ENCODE measurements at regions not wholly inside any gene's neighbourhood (a gene's known extent, or its start where the extent isn't known, plus 50 kb on each side); places are given as distances from the start of the nearest gene placed in this dataset.

DNA sequence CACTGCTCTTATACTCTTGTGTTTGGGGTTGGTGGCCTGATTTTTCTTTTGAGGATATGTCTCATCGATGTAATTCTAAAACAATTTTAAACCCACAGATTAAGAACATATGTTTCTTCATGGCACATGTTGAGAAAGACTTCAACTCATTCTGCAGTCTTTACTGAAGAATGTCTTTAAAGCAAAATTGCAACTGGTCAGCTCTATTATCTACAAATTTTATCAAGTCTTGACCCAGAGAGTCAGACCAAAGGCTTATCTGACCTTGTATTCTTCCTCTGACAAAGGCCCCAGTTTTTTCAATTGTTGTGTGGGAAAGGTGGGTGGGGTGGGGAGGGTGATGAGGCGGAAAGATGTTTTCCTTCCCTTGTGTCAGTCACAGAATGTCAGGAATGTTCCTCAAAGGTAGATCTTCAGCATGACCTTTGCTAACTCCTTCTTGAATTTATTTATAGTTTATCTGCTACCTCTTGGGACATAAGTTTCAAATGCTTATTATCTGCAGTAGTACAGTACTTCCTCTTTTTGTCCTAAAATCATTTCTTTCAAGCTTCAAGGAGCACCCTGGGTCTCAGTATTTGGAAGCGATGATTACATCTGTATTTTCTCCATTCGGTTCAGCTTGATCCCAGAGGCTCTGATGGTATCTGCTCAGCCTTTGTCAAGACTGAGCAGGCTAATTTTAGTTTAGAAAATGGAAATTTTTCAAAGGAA is 63.2 kb upstream of the TIAM2 start:
- no peak overlapping the region for H3K27ac Mint-ChIP-seq

DNA sequence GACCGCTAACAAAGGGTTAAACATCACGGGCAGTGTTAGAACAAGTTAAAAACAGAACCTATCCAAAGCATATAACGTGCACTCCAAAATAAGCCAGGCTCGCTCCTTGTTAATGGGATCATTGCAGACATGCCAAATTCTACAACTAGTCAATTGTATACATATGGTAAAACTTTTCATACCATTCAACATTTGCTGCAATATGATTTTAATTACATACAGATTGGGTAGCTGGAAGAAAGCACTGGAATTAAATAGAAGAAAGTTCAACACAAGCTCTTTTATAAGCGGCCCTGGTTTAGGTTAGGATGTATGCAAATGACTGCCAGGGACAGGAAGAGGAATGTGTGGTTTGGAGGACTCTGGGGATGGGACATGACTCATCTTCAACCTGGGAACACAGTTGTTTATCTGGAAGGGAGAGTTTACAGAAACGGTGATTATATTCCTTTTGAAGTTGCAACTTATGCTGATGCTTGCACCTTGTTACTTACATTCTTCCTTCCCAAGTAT is 62.5 kb upstream of the TIAM2 start:
- TF ChIP-seq, protein P1, sequence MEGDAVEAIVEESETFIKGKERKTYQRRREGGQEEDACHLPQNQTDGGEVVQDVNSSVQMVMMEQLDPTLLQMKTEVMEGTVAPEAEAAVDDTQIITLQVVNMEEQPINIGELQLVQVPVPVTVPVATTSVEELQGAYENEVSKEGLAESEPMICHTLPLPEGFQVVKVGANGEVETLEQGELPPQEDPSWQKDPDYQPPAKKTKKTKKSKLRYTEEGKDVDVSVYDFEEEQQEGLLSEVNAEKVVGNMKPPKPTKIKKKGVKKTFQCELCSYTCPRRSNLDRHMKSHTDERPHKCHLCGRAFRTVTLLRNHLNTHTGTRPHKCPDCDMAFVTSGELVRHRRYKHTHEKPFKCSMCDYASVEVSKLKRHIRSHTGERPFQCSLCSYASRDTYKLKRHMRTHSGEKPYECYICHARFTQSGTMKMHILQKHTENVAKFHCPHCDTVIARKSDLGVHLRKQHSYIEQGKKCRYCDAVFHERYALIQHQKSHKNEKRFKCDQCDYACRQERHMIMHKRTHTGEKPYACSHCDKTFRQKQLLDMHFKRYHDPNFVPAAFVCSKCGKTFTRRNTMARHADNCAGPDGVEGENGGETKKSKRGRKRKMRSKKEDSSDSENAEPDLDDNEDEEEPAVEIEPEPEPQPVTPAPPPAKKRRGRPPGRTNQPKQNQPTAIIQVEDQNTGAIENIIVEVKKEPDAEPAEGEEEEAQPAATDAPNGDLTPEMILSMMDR (IDR thresholded peaks at IDR 0.05), result no peak
- intact Hi-C loops (cut with micrococcal nuclease), result no loop called here
- CTCF ChIA-PET, result interaction anchor here (1.0 to 1.2 kb wide), 3 partner anchors 12 to 257 kb away, joined by 3 to 4 read pairs (median 4); no protein-coding TSS in a partner anchor

More for the DNA sequence above, 63.2 kb upstream of the TIAM2 start:
- ATAC-seq (no peak), DNase-seq (no peak)
- intact Hi-C loops (cut with micrococcal nuclease), result no loop called here
- POLR2A ChIA-PET, result no interaction called here
- TF ChIP-seq, protein P1 (IDR thresholded peaks at IDR 0.05), result no peak
- CTCF ChIA-PET, result interaction anchor here (1.0 to 1.2 kb wide), 4 partner anchors 12 to 256 kb away, joined by 3 to 4 read pairs (median 4); no protein-coding TSS in a partner anchor
- Mint-ChIP-seq H3K36me3 (ENCODE audit: low read depth) (peaks cover 1% of the 10 kb centered on the region), H3K4me1 (ENCODE audit: low read depth) (peaks cover 3% of the 10 kb centered on the region), H3K9me3 (no peaks in the 10 kb centered on the region), H3K4me3 (no peak overlapping the region), H3K27me3 (no peaks in the 10 kb centered on the region)

DNA sequence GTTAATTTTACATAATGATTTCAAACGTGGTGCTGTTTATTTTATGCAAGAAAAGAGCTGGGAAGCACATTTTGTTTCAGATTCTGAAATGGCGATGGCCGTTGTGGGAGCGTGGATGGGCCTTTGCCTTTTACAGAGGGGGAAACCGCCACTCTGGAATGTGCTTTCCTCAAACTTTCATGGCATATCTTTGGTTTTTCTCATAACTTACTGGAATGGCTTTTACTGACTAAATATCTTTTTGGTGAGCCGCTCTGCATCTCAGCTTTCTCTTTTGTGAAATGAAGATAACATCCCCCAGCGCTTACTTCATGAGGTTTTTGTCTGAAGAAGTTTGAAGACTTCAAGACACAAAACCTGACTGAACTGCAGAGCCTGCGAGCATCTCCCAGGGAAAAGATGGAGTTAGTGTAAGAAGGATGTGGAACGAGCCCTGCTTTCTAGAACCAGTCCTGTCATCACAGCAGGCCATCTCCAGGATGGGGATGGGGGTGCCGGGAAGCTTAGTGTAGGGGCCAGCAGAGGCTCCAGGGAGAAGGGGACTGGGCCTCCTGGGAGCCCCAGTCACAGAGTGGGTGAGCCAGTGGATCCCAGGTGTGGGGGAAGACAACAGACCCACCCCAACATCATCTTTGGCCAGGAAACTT is 61.8 kb upstream of the TIAM2 start:
- Mint-ChIP-seq H3K36me3 (ENCODE audit: low read depth) (peaks cover 1% of the 10 kb centered on the region), H3K4me3 (no peak overlapping the region), H3K9me3 (no peaks in the 10 kb centered on the region), H3K27me3 (no peaks in the 10 kb centered on the region), H3K27ac (no peak overlapping the region), H3K4me1 (ENCODE audit: low read depth) (peaks cover 3% of the 10 kb centered on the region)
- ChIA-PET CTCF (interaction anchor here (1.1 kb wide), 1 partner anchor 240 kb away, joined by 3 read pairs; no protein-coding TSS in a partner anchor), POLR2A (no interaction called here)
- intact Hi-C loops (cut with micrococcal nuclease), result no loop called here
- ATAC-seq (no peak), DNase-seq (no peak)
- TF ChIP-seq, protein P1 (IDR thresholded peaks at IDR 0.05), result no peak

More for the DNA sequence above, 62.5 kb upstream of the TIAM2 start:
- Mint-ChIP-seq H3K27ac (no peak overlapping the region), H3K27me3 (no peaks in the 10 kb centered on the region), H3K4me3 (no peak overlapping the region), H3K36me3 (ENCODE audit: low read depth) (peaks cover 1% of the 10 kb centered on the region), H3K4me1 (ENCODE audit: low read depth) (peaks cover 3% of the 10 kb centered on the region), H3K9me3 (no peaks in the 10 kb centered on the region)
- ATAC-seq (no peak), DNase-seq (no peak)
- POLR2A ChIA-PET, result no interaction called here

DNA sequence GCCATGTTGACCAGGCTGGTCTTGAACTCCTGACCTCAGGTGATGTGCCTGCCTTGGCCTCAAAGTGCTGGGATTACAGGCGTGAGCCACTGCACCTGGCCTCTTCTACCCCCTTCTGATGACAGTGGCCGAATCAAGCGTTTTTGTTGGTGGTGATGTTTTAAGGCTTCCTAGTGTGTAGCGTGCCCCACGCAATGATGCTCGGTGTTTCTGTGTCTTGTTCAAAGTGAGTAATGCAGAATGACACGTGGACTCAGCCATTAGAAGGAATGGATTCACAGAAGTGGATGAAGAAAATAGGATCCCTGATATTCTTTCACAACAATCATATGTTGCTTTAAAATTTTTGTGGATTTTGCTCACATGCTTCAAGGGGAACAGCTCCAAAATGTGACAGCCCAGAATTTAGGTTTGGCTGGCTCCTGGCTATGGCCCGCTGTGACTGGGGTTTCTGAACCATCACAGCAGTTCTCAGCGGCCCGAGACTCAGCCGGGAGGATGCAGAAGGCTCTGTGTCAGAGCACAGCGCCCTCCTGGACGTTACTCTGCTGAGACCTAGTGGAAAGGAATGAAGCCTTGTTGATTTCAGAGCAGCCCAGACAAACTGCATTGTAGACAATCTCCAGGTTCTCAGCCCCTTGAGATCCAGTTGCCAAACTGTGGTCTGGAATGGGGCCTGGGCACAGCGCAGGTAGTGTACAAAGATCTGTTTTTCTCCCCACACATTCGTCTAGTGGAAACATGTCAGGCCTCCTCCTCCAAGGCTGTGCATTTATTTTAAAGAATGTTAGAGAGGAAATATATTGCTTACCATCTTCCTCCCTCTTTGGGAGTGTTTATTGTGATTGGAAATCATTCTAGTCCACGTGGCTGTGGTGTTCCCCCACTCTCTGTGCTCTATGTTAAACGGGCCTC is 57.6 kb upstream of the TIAM2 start:
- no peak overlapping the region for H3K27ac Mint-ChIP-seq
- no peaks in the 10 kb centered on the region for H3K9me3 Mint-ChIP-seq
- no peaks in the 10 kb centered on the region for H3K27me3 Mint-ChIP-seq
- peaks cover 1% of the 10 kb centered on the region for H3K36me3 Mint-ChIP-seq (ENCODE audit: low read depth)
- ChIA-PET CTCF (interaction anchor here (0.7 kb wide), 1 partner anchor 10 kb away, joined by 3 read pairs; no protein-coding TSS in a partner anchor), POLR2A (no interaction called here)
- TF ChIP-seq, protein P1 (IDR thresholded peaks at IDR 0.05), result no peak
- ATAC-seq (no peak), DNase-seq (no peak)
- H3K4me1 Mint-ChIP-seq (ENCODE audit: low read depth), result no peaks in the 10 kb centered on the region
- intact Hi-C loops (cut with micrococcal nuclease), result no loop called here
- H3K4me3 Mint-ChIP-seq, result no peak overlapping the region

All from activated CD8-positive, alpha-beta T cell treated with anti-CD3 and anti-CD28 coated beads for 36 hours (primary cell).